ENCODE measurements at regions not wholly inside any gene's neighbourhood (a gene's known extent, or its start where the extent isn't known, plus 50 kb on each side); places are given as distances from the start of the nearest gene placed in this dataset.

DNA sequence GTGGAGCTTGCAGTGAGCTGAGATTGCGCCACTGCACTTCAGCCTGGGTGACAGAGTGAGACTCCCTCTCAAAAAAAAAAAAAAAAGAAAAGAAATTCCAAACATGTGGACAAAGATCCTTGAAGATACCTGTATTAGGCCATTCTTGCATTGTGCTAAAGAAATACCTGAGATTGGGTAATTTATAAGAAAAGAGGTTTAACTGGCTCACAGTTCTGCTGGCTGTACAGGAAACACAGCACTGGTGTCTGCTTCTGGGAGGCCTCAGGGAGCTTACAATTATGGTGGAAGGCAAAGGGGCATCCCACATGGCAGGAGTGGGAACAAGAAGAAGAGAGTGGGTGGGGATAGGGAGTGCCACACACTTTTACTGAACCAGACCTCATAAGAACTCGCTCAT is 140.1 kb downstream of the SS18 start:
- no peak for TF ChIP-seq CTCF (IDR thresholded peaks at IDR 0.05; ENCODE audit: low read length)
- no peak for TF ChIP-seq EZH2 (IDR thresholded peaks at IDR 0.05; ENCODE audit: borderline replicate concordance, low read length)

Data from OCI-LY1 (cell line).